ENCODE measurements at regions not wholly inside any gene's neighbourhood (a gene's known extent, or its start where the extent isn't known, plus 50 kb on each side); places are given as distances from the start of the nearest gene placed in this dataset.
"Not testable (repeated sequence)": the region's sequence is repeated elsewhere in the genome, so short reads cannot be mapped to it uniquely, and the experiment has no call there.

DNA sequence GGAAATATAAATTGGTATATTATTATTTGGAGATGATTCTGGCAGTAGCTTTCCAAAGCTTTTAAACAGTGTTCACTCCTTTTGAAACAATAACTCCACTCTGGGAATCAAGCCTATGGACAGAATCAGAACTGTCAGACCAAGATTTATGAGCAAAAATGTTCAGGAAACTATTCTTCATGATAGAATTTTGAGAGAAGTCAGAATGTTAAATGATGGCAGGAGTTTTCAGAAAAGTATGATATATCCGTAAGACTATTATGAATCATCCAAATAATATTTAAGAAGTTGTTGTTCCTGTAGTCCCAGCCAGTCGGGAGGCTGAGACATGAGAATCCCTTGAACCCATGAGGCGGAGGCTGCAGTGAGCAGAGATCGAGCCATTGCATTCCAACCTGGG, 50.5 kb upstream of the ADGRG2 start:
- no peak for DNase-seq (ENCODE audit: low read depth, low spot score)

DNA sequence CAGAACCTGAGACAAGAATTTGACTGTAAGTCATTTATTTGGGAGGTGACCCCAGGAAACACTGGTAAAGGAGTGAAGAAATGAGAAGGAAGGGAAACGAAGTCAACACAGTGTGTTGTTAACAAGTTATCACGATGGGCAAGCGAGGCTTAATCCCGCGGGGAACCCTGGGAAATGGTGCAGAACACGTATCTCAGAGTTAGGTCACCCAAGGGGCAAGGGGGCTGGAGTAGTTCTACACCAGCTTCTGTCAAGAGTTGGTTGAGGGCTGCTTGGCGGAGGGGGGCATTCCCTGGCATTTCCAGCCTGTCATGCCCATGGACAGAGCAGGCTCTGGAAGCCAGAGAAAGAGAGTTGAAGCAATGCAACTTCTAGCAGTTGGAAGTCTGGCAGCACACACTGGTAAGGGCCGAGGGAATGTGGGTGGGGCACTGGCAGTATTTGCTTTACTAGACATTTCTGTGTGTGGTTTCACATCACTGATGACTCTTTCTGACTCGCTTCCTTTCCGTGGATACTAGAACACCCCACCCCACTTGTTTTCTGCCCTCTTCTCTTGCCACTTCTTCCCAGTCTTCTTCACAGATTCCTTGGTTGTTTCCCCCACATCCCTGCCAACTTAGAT, 52.2 kb upstream of the ADGRG2 start:
- DNase-seq (ENCODE audit: low read depth, low spot score): no peak

DNA sequence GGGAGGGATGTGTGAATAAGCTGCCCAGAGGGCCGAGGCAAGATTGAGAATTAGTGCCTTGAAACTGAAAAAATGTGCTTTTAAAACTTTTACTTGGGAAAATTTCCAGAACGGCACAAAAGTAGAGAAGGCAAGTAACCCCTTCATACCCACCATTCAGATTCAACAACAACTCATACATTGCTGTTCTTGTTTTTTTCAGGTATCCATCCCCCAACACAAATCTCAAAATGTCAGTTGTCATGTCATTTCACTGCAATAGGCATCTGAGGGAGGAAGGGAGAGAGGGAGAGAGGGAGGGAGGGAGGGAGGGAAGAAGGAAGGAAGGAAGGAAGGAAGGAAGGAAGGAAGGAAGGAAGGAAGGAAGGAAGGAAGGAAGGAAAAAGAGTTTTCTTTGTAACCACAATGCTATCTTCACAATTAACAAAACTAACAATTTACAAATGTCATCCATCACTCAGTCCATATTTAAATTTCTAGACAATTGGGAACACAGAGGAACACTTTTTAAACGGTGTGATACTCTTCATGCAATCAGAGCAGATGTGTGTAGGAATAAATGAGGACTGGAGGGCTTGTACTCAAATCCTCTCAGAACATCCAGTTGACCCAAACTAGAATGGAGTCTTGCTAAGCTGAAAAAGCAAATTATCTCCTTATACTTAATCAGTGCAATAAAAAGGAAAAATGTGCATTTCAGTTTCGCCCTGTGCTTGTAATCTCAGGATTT, 54.8 kb upstream of the ADGRG2 start:
- no peak for DNase-seq (ENCODE audit: low read depth, low spot score)

DNA sequence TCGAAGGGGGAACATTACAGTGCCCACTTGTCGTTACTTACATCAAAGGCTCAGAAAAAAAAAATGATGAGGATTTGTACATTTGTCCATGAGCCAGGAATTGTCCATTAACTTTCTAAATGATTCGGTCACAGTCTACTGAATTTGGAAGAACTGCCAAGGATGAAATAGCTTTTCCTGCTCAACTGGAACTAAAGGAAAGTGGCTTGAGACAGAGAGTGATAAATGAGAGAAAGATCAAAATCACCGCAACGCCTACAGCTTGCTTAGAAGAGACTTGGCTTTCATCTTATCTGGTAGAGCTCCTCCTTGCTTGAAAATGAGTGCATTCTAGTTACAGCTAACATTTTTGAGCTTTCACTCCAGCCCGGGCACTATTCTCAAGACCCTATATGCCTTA, 55.5 kb upstream of the ADGRG2 start:
- DNase-seq (ENCODE audit: low read depth, low spot score): no peak

DNA sequence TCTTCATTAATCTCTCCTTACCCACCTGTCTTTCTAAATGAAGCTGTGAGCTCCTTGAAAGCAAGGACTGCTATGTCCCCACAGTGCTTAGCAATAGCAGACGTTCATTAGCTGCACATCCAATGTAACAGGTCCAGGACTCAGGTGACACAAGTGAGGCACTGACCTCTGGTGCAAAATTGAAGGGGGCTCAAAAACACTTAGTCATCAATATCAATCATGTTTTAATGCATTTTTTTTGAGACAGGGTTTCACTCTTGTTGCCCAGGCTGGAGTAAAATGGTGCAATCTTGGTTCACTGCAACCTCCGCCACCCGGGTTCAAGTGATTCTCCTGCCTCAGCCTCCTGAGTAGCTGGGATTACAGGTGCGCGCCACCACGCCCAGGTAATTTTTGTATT, 56.1 kb upstream of the ADGRG2 start:
- no peak for DNase-seq (ENCODE audit: low read depth, low spot score)

DNA sequence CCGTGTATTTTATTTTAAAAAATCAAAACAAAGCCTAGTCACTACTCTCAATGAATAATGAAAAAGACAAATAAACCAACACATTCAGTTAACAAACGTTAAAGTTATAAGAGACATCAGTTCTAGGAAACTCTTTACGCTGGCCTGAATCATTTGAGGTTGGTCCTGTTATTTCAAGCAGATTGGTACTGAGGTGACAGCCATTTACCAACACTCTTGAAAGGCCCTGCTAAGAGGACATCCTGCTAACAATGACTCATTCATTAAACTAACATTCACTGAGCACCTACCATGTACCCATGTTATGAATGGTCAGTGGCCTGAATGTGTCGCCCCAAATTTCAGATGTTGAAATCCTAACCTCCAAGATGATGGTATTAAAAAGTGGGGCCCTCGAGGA, 57.1 kb upstream of the ADGRG2 start:
- DNase-seq (ENCODE audit: low read depth, low spot score): no peak

DNA sequence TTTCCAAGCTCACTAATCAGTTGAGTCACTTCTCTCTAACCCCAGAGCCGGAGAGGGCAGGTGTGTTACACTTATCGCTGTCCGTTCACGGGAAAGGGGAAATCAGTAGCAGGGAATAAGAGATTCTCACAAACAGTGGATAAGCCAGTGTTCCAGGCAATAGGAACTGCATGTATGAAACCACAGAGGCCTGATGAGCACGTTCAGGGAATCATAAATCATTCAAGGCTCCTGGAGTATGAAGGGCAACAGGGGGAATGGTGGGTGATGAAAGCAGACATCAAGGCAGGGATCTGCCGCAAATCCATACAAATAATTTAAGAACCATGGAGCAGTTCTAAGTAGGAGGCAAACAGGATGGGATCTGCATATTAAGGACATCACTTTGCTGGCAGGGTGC, 59.1 kb upstream of the ADGRG2 start:
- DNase-seq (ENCODE audit: low read depth, low spot score): no peak

DNA sequence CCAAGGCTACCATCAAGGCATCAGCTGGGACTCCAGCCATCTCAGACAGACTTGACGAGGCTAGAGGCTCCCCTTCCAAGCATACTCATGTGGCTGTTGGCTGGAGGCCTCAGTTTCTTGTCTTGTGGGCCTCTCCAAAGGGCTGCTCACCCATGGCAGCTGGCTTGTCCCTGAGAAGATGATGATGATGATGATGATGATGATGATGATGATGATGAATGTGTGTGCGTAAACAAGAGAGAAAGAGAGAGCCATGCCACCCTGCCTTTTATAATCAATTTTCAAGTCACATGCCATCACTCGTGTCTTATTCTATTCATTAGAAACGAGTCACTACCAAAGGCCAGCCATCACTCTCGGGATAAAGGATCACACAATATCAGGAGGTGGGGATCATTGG, 60.5 kb upstream of the ADGRG2 start:
- no peak for DNase-seq (ENCODE audit: low read depth, low spot score)

DNA sequence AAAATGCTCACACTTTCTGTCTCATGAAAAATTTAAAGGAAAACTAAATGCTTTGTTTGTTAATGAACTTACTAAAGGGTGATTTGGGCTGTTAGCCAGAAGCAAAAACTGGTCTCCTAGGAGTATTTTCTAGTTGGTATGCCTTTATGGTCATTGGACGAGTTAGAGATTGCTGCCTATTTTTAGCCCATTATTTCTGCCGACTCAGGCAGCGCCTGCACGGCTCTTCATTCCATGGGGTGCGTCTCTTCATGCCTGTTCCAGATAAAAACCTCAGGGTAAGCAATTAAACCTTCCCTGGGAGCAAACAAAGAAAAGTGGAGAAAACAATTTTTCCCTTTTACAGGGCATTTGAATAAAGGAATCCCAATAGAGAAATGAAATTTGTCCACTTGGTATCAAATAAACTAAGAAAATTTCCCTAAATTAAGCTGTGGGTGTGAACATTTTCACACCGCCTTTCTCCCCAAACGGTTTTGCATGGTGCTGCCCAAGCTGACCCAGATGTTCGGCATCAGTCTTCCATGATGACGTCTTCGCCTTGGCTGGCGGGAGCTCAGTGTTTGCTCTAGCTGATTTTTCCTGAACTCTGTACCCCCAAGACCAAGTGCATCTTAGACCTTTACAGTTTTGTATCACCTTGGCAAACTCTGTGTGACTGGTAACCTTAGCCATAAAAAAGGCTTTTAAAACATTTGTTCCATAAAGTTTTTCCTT, 61.7 kb upstream of the ADGRG2 start:
- no peak for DNase-seq (ENCODE audit: low read depth, low spot score)

DNA sequence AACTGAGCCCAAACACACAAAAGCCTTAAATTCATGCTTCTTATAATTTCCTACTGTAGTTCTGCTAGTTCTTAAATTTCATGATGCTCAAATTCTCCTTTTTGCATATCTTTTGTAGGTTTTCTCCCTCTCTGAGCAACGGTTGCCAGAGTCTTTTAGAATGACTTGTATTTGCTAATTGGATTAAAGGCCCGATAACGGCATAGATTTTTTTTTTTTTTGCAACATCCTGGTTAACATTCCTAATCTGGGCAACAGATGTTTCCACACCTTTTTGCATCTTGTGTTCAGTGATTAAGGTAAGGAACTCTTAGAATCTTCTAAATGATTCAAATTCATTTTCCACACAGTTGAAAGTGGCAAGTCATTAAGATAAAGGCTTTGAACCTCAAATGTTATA, 66.3 kb upstream of the ADGRG2 start:
- DNase-seq (ENCODE audit: low read depth, low spot score): no peak

DNA sequence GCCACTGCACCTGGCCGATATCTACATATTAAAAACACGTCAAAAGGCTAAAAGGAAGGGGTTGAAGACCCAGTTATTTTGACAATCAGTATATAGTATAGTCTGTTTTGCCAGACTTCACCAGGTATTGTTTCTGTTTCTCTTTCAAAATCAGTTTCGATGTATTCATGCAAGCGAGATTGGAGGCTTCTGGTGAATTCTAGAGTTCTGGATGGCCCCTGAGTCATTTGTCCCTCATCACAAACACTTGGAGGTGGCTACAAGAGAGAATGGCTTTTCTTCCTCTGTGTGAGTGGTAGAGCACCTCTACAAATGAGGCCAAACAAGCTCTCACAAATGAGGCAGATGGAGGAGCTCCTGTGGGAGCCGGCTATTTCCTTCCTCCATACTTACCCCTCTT, 68.6 kb upstream of the ADGRG2 start:
- no peak for DNase-seq (ENCODE audit: low read depth, low spot score)

DNA sequence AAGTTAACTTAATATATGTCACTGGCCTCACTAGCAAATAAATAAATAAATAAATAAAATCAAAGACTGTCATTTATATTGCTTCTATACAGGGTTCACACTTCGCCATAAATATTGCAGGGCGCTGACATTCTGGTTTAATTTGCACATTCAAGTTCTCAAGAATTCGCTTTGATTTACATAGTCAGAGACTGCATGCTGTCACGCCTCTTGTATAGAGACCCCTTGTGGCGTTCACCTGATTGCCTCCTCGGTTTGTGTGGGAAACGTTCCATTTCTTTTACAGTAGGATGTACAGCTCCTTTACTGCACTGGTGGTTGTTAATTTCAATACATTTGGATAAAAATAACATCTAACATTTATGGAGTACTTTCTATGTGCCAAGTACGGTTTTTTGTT, 71.3 kb upstream of the ADGRG2 start:
- DNase-seq (ENCODE audit: low read depth, low spot score): no peak

DNA sequence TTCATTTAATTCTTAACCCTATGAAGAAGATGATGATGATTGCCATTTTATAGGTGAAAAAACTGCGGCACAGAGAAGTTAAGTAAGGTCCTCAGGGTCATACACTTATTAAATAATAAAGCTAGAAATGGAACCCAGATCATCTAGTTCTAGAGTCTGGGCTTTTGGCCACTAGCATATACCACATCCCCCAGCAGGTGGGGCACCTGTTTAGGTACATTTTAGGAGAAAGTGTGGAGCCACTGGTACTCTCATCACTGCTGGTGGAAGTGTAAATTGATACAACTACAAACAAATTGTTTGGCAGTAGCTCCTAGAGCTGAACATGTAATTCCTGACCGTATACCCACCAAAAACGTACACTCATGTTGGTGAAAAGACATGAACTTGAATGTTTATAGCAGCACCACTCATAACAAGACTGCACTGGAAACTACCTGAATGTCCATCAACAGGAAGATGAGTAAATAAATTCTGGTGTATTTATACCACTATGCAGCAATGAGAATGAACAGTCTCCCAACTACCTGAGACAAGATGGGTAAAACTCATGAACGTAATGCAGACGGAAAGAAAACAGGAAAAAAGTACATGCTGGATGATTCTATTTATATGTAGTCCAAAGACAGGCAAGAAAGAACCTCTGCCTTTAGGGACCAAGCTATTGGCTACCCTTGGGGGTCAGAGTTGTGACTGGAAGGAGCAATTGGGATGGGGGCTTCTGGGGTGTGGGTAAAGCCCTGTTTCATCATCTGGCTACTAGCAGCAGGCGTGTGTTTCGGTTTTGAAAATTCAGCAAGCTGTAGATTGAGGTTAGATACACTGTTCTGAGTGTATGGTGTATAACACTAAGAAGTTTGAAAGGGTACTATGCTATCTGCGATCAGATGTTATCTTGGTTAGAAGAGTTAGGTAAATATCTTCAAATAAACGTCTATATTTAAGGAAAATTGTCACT, 72.3 kb upstream of the ADGRG2 start:
- no peak for DNase-seq (ENCODE audit: low read depth, low spot score)

DNA sequence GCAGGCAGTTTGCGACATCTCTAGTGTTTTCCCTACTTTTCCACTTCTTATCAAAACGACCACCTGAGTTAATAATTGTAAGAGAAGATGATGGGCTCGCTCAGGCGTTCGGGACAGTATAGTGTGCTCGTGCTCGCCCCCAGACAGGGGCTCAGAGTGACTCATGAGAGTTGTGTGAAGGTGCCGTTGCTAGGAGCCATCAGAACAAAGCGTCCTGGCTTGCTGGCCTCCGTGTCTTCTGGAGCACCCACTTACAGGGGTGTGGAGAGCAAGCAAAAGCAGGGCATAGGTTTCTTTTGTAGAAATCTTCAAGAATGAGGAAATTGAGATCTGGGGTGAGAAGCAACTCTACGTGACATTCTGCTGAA, 73.0 kb upstream of the ADGRG2 start:
- no peak for DNase-seq (ENCODE audit: low read depth, low spot score)

DNA sequence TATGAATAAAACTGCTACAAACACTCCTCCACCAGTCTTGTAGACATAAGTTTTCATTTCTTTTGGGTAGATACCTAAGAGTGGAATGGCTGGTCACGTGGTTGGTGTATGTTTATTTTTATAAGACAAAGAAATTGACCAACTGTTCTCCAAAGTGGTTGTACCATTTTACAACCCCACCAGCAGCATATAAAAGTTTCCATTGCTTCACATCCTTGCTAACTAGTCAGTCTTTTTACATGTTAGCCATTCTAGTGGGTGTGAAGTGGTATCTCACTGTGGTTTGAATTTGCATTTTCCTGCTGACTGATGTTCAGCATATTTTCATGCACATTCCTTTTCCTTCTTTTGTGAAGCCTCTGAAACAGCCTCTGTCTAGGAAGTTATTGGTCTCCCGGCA, 76.2 kb upstream of the ADGRG2 start:
- no peak for DNase-seq (ENCODE audit: low read depth, low spot score)

DNA sequence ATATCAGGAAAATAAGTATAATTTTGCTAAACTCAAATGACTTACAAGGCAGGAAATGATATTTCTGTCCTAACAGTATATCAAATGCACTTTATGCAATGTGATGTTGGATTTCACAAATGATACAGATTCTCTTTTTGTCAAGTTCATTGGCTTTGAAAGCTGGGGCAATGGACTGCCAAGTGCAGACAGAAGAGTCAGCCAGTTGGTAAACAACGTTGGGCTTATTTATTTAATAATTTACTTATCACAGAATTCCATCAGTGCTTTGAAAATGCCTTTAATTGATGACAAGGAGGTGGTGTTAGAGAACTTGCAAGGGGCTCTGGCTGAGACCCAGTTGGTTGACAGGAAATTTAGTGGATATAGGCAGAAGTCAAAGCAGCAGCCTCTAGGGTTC, 79.9 kb upstream of the ADGRG2 start:
- DNase-seq (ENCODE audit: low read depth, low spot score): no peak

DNA sequence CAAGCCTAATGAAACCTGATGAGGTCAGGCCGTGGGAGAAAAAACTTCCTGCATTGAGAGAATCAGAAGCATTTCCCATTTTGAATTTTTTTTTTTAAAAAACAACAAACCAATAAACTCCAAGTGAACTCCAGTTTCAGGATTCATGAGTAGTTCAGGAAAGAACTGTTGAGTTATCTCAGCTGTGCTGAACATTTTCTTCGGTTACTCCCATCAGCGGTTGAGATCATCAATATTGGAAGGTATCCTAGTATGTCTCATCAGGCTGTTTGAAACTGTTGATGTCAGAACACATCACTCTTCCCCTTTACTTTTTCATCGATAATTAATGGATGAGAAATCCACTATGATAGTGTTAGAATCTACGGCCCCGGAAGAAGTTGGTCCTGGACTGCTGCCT, 82.4 kb upstream of the ADGRG2 start:
- no peak for DNase-seq (ENCODE audit: low read depth, low spot score)

DNA sequence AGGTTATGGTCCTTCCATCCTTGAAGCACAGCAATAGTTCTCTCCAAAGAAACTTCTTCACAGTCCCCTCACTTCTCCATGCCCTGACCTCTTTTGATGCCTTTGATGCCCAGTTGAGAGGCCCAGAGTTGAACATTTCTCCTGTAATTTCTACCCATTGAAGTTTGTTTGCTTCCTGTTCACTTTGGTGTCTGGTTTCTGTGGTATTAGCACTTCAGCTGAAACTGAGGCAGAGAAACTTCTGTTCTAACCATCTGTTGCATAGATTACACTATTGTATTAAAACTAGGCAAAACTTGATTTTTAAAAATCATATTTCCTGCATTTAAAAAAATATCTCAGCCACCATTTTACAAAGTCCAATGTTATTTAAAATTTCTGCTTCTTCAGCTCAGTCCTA, 89.8 kb upstream of the ADGRG2 start:
- DNase-seq (ENCODE audit: low read depth, low spot score): no peak

DNA sequence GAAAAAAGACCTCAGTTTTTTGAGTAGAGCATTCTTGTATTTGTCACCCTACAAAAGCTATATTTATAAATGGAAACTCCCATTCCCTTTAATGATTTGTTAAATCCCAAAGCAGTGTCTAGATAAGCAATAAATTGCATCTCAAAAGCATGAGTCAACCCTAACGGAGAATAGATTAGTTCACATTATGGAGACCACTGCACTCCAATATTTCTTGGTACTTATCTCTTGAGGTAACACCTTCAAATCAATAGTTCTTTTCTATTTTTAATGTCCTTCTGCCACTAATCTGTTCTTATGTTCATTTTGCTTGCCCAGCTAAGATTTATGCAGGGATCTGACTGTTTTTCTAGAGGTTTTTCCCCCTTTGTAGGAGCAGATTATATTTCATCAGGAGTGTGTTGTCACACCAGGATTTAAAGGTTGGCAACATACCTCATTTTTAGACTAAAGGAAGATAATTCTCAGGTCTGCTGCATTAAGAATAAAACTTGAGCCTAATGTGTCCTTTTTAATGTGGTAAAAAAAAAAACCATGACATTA, 91.4 kb upstream of the ADGRG2 start:
- no peak for DNase-seq (ENCODE audit: low read depth, low spot score)

DNA sequence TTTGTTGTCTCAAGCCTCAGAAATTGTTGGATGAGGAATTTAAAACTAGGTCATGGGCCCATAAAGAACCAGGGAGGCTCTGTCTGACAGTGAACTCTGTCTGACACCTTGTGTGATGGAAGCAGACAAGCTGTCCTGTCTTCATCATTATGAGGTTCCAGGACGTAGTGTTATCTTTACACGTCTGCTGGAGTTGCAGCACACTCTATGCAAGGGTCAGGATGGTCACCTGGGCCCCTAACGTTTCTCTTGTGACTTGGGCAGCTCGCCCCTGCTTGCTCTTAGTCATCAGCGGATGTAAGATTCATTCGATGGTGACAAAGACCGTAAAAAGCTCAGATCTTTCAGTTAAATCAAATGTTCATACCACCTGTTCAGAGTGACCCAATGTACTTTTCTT, 92.0 kb upstream of the ADGRG2 start:
- no peak for DNase-seq (ENCODE audit: low read depth, low spot score)

DNA sequence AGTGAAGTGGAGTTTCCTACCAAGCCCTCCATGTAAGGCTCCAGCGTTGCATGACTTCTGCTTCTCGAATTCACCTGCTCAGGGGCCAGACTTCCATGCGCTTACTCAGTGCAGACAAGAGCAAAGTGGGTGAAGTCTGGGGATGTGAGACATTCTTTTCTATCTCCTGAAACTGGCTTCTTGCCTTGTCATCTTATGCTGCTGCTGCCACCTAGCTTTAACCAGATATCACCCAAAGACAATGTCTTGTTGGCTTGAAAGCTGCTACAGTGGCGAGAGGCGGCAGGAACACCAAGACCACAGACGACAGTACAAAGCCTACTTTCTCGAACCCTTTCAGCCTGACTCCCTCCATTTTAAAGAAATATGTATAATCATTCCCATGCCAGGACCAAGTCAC, 103.6 kb upstream of the ADGRG2 start:
- no peak for DNase-seq (ENCODE audit: low read depth, low spot score)

DNA sequence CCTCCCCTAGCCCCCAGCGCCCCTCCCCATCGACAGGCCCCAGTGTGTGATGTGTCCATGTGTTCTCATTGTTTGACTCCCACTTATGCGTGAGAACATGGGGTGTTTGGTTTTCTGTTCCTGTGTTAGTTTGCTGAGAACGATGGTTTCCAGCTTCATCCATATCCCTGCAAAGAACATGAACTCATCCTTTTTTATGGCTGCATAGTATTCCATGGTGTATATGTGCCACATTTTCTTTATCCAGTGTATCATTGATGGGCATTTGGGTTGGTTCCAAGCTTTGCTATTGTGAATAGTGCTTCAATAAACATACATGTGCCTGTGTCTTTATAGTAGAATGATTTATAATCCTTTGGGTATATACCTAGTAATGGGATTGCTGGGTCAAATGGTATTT, 107.6 kb upstream of the ADGRG2 start:
- DNase-seq (ENCODE audit: low read depth, low spot score): not testable (repeated sequence)

Data from smooth muscle cell of the brain vasculature (primary cell).